ENCODE measurements at regions not wholly inside any gene's neighbourhood (a gene's known extent, or its start where the extent isn't known, plus 50 kb on each side); places are given as distances from the start of the nearest gene placed in this dataset.
"Not testable (repeated sequence)": the region's sequence is repeated elsewhere in the genome, so short reads cannot be mapped to it uniquely, and the experiment has no call there.

DNA sequence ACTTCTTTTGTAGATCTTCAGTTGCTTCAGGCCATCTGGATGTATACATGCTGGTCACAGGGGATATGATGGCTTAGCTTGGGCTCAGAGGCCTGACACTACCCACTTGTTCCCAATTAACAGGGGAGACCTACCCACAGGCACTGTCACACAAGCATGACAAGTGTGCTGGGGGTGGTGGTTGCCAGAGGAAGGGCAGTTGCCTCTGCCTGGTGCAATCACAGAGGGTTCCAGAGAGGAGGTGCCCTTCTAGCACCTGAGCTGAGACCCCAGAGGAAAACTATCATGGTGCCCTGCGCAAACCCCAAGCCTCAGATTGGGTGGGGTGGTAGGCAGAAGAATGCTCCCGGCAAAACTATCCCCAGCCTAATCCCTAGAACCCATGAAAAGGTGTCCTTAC is 65.6 kb upstream of the NANOS1 start:
- ChIA-PET CTCF (no interaction called here), POLR2A (no interaction called here)

DNA sequence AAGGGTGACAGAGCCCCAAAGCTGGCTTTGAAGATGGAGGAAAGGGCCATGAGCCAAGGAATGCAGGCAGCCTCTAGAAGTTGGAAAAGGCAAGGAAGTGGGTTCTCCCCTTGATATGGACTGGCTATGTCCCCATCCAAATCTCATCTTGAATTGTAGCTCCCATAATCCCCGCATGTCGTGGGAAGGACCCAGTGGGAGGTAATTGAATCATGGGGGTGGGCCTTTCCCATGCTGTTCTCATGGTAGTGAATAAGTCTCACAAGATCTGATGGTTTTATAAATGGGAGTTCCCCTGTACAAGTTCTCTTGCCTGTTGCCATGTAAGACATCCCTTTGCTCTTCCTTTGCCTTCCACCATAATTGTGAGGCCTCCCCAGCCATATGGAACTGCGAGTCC is 65.0 kb upstream of the NANOS1 start:
- DNase-seq (ENCODE audit: low read depth, low spot score); H3K4me3 ChIP-seq (ENCODE audit: low read depth, low read length); POLR2A ChIA-PET; CTCF ChIA-PET: not testable (repeated sequence)

More for the DNA sequence above, 65.6 kb upstream of the NANOS1 start:
- no peak overlapping the region for H3K4me3 ChIP-seq (ENCODE audit: low read depth, low read length)
- no peak for DNase-seq (ENCODE audit: low read depth, low spot score)
- TF ChIP-seq, protein P1, sequence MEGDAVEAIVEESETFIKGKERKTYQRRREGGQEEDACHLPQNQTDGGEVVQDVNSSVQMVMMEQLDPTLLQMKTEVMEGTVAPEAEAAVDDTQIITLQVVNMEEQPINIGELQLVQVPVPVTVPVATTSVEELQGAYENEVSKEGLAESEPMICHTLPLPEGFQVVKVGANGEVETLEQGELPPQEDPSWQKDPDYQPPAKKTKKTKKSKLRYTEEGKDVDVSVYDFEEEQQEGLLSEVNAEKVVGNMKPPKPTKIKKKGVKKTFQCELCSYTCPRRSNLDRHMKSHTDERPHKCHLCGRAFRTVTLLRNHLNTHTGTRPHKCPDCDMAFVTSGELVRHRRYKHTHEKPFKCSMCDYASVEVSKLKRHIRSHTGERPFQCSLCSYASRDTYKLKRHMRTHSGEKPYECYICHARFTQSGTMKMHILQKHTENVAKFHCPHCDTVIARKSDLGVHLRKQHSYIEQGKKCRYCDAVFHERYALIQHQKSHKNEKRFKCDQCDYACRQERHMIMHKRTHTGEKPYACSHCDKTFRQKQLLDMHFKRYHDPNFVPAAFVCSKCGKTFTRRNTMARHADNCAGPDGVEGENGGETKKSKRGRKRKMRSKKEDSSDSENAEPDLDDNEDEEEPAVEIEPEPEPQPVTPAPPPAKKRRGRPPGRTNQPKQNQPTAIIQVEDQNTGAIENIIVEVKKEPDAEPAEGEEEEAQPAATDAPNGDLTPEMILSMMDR (IDR thresholded peaks at IDR 0.05; ENCODE audit: insufficient read depth, low read length, missing control alignments) = no peak

DNA sequence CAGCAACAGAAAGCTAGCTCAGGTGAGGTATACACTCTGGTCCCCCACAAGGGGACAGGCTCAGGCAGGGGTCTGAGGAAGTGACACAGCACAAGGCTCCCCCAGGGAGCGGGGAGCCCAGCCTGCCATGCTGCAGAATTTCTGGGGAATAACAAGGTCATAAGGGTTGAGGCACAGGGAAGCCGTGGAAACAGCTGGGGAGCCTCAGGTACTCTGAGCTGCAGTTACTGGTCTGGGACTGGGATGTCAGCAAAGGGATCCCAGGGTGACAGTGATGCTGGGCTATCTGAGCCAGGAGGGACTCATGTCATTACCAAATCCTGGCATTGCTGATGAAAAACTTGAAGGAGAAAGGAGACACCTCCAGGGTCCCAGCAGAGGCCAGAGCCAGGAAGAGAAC is 64.4 kb upstream of the NANOS1 start:
- TF ChIP-seq, protein P1 (IDR thresholded peaks at IDR 0.05; ENCODE audit: insufficient read depth, low read length, missing control alignments) = no peak
- CTCF ChIA-PET = no interaction called here

DNA sequence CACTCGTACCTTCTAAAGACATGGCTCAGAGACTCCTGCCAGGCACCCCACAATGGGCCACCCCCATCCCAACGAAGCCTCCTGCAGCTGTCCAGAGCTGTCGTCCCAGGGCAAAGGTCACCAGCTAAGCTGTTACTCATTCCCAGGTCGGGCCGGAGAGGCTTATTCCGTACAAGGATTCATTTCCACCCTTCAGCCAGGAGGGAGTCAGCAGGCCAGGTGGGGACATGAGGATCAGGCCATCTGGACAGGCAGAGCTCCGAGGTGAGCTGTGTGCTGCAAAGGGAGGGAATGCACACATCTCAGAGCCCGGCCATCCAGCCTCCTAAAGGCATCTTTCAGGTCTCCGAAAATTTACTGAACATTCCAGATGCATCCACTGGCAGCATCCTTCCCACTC is 63.9 kb upstream of the NANOS1 start:
- POLR2A ChIA-PET = no interaction called here
- CTCF ChIA-PET = no interaction called here
- TF ChIP-seq, protein P1 (IDR thresholded peaks at IDR 0.05; ENCODE audit: insufficient read depth, low read length, missing control alignments) = no peak
- H3K4me3 ChIP-seq (ENCODE audit: low read depth, low read length) = no peak overlapping the region
- no peak for DNase-seq (ENCODE audit: low read depth, low spot score)

More for the DNA sequence above, 64.4 kb upstream of the NANOS1 start:
- no peak for DNase-seq (ENCODE audit: low read depth, low spot score)
- H3K4me3 ChIP-seq (ENCODE audit: low read depth, low read length) = no peak overlapping the region
- POLR2A ChIA-PET = no interaction called here

DNA sequence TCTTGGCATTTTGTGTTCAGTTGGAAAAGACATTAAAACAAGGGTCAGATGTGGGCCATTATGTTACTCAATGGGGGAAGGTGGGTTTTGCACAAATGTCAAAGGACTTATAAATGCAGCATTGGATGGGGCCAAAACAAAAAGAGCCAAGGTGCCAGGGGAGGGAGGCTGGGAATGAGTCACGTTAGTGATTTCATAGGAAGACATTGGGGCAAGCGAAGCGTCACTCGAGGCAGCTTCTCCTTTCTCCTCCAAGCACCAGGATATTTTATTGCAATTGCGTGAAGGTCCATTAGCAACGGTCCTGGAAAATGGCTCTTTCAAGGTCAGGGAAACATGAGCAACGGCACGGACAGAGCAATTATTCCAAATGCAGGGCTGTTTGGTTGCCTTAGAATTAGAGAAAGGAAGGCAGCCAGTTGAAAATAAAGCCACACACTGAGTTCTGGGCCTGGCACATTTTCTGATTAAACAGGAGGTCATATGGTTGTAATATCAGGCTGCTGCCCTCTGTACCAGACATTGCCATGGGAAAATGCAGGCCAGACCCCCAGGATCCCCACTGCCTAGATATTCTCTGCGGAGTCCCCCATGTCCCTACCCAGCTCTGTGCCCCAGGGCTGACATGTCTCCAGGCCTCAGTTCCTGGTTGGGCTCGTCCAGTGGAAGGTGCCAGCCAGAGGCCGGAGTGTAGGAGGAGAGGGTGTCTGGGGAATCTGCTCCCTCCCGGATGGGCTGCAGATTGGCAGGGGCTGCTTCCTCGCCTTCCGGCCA is 63.3 kb upstream of the NANOS1 start:
- ChIA-PET CTCF (no interaction called here), POLR2A (no interaction called here)
- TF ChIP-seq, protein P1 (IDR thresholded peaks at IDR 0.05; ENCODE audit: insufficient read depth, low read length, missing control alignments) = no peak
- H3K4me3 ChIP-seq (ENCODE audit: low read depth, low read length) = no peak overlapping the region
- no peak for DNase-seq (ENCODE audit: low read depth, low spot score)

DNA sequence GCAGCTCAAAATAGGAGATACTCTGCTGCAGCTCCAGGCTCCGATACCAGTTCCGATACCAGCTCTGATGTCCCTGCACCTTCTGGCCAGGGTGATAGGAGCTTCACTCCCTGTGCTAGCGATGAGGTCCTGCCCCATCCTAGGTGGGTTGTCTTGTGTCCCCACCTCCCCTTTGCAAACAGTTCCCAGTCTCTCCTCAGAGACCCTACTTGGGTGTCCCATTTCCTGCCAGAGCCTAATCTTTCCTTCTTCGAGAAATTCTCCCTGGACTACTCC is 62.7 kb upstream of the NANOS1 start:
- TF ChIP-seq, protein P1 (IDR thresholded peaks at IDR 0.05; ENCODE audit: insufficient read depth, low read length, missing control alignments) = no peak
- DNase-seq (ENCODE audit: low read depth, low spot score) = no peak
- ChIA-PET POLR2A (no interaction called here), CTCF (no interaction called here)
- H3K4me3 ChIP-seq (ENCODE audit: low read depth, low read length) = no peak overlapping the region

DNA sequence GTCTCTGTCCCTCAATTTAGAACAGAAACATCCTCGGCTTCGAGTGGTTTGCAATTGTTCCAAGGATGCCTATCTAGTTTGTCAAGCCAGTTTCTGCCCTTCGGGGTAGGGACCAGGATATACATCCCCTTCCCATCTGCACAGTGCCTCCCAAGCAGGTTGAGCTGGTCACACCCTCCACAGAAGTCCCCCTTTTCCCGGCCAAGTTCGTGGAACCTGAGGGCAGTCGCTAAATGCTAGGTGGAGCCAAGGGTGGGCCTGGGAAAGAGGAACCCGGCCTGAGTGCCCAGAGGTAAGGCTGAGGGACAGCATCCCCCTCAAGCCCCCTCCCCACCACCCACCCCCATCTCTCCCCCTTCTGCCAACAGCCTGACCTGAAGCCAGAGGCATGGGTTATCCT is 62.4 kb upstream of the NANOS1 start:
- TF ChIP-seq, protein P1 (IDR thresholded peaks at IDR 0.05; ENCODE audit: insufficient read depth, low read length, missing control alignments) = no peak
- DNase-seq (ENCODE audit: low read depth, low spot score) = no peak
- no peak overlapping the region for H3K4me3 ChIP-seq (ENCODE audit: low read depth, low read length)
- POLR2A ChIA-PET = no interaction called here
- CTCF ChIA-PET = no interaction called here

Measured in AG04449 (cell line).